Nephron (organoid): ENCODE measurements at regions not wholly inside any gene's neighbourhood (a gene's known extent, or its start where the extent isn't known, plus 50 kb on each side); places are given as distances from the start of the nearest gene placed in this dataset.
"Not testable (repeated sequence)": the region's sequence is repeated elsewhere in the genome, so short reads cannot be mapped to it uniquely, and the experiment has no call there.

Experiments
- H3K27ac Mint-ChIP-seq, 3 experiments: 2 replicates each; pipeline ENCODE4 v1.8.0; 2020; ENCODE audit warnings: mixed read lengths in 3 of 3, mild to moderate bottlenecking in 2 of 3, moderate library complexity in 1 of 3
- H3K27me3 Mint-ChIP-seq: 2 replicates; pipeline ENCODE4 v1.8.0; 2021; ENCODE audit warnings: low read depth, mild to moderate bottlenecking, moderate library complexity, mixed read lengths
- H3K36me3 Mint-ChIP-seq: 2 replicates; pipeline ENCODE4 v1.8.0; 2020; ENCODE audit warnings: low read depth, mixed read lengths
- H3K4me1 Mint-ChIP-seq: 2 replicates; pipeline ENCODE4 v1.8.0; 2020; ENCODE audit warnings: mixed read lengths
- H3K4me3 Mint-ChIP-seq, 3 experiments: 2 replicates each; pipeline ENCODE4 v1.8.0; 2020; ENCODE audit warnings: mild to moderate bottlenecking in 3 of 3, mixed read lengths in 3 of 3, moderate library complexity in 2 of 3
- H3K9me3 Mint-ChIP-seq: 2 replicates; pipeline ENCODE4 v1.8.0; 2020; ENCODE audit warnings: mixed read lengths
- CTCF ChIP-seq, 3 experiments: fragments of 200-600 bp; sonication (generic); IDR thresholded peaks; one replicate each; pipeline ENCODE4 v1.5.0; 2021; ENCODE audit warnings: antibody characterized with exemption in 3 of 3; ENCODE audit not compliant: unreplicated experiment in 3 of 3

- Mint-ChIP-seq H3K27ac (no peak overlapping the region), H3K36me3 (no peaks in the 10 kb centered on the region), H3K27me3 (no peaks in the 10 kb centered on the region), H3K4me1 (no peaks in the 10 kb centered on the region), H3K9me3 (peaks cover 2% of the 10 kb centered on the region), H3K4me3 (no peak overlapping the region)
- no peak for TF ChIP-seq CTCF (IDR thresholded peaks at IDR 0.05; ENCODE audit: unreplicated experiment in 3 of 3)
Observed at GRCh38 chr5:96292582-96293247, 140.3 kb downstream of the PCSK1 start.

- H3K36me3 Mint-ChIP-seq, H3K4me1 Mint-ChIP-seq, H3K27ac Mint-ChIP-seq, H3K27me3 Mint-ChIP-seq, H3K9me3 Mint-ChIP-seq, H3K4me3 Mint-ChIP-seq: not testable (repeated sequence)
Observed at GRCh38 chr5:96289287-96289686, 143.8 kb downstream of the PCSK1 start.

DNA sequence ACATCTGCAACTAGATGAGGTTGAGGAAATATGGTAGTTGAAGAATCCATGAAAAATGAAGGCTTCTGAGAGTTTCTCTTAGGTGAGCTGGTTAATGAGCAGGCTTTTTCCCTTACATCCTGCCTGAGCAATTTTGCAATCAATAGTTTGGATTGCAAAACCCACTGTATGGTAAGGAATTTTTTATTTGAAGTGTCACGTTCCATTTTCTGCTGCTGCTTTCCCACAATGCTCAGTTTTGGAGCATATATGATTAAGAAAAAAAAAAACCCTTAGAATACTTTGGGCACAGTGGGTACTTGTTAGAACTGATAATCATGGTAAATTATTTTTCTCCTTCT is 144.2 kb downstream of the PCSK1 start:
- no peaks in the 10 kb centered on the region for H3K27me3 Mint-ChIP-seq
- no peak overlapping the region for H3K27ac Mint-ChIP-seq
- peaks cover 2% of the 10 kb centered on the region for H3K9me3 Mint-ChIP-seq
- H3K4me3 Mint-ChIP-seq, result no peak overlapping the region
- TF ChIP-seq CTCF (IDR thresholded peaks at IDR 0.05; ENCODE audit: unreplicated experiment in 3 of 3), result no peak
- no peaks in the 10 kb centered on the region for H3K36me3 Mint-ChIP-seq
- H3K4me1 Mint-ChIP-seq, result no peaks in the 10 kb centered on the region

- Mint-ChIP-seq H3K36me3 (no peaks in the 10 kb centered on the region), H3K4me1 (no peaks in the 10 kb centered on the region), H3K27me3 (no peaks in the 10 kb centered on the region), H3K9me3 (peaks cover 2% of the 10 kb centered on the region), H3K27ac (no peak overlapping the region), H3K4me3 (no peak overlapping the region)
- no peak for TF ChIP-seq CTCF (IDR thresholded peaks at IDR 0.05; ENCODE audit: unreplicated experiment in 3 of 3)
Observed at GRCh38 chr5:96288166-96288844, 144.7 kb downstream of the PCSK1 start.

DNA sequence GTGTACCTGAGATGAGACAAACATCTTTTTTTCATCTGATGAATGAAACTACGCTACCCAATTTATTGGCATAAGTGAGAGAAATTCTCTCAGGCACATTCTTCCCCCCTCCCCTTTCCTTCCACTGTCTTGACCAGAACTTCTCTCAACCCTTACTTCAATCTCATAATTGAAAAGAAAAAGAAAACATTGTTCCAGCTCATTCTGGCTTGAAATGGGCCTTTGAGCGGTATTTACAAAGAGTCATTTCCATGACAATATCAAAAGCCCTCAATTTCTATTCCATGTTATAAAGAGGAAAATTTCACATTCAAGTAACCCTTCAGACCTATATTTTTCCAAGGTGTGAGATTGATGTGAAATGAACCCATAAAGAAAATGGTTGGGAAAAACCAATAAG is 145.9 kb downstream of the PCSK1 start:
- no peak for TF ChIP-seq CTCF (IDR thresholded peaks at IDR 0.05; ENCODE audit: unreplicated experiment in 3 of 3)
- no peak overlapping the region for H3K27ac Mint-ChIP-seq
- H3K4me3 Mint-ChIP-seq, result no peak overlapping the region
- no peaks in the 10 kb centered on the region for H3K4me1 Mint-ChIP-seq
- peaks cover 2% of the 10 kb centered on the region for H3K9me3 Mint-ChIP-seq
- H3K36me3 Mint-ChIP-seq, result no peaks in the 10 kb centered on the region
- H3K27me3 Mint-ChIP-seq, result no peaks in the 10 kb centered on the region

DNA sequence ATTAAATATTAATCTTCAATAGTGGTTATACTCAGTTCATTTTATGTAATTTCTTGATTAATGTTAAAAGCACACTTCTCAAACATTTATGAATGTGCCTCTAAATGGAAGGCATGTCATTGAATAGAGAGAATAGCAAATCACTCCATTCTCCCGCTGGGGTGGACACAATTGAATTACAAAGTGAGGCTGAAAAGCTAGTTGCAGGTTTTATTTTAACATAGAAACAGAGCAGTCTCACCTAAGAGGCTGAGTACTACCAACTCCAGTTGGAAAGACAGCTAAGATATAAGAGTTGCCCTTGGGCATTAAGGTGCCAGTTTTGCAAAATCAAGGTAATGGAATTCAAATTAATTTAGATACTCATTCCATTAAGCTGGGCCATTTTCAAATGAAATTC is 147.2 kb downstream of the PCSK1 start:
- TF ChIP-seq CTCF (IDR thresholded peaks at IDR 0.05; ENCODE audit: unreplicated experiment in 3 of 3), result no peak
- Mint-ChIP-seq H3K27me3 (no peaks in the 10 kb centered on the region), H3K36me3 (no peaks in the 10 kb centered on the region), H3K4me3 (no peak overlapping the region), H3K4me1 (no peaks in the 10 kb centered on the region), H3K9me3 (peaks cover 2% of the 10 kb centered on the region), H3K27ac (no peak overlapping the region)
